CD4-positive, alpha-beta T cell treated with Interleukin-10 for 1 hour (primary cell): ENCODE measurements at regions not wholly inside any gene's neighbourhood (a gene's known extent, or its start where the extent isn't known, plus 50 kb on each side); places are given as distances from the start of the nearest gene placed in this dataset.

Experiments
- DNase-seq: peaks from one replicate; pipeline ENCODE4 v3.0.0-alpha.2; 2020

- DNase-seq = no peak
Observed at GRCh38 chr15:47182818-47183217, 534.5 kb upstream of the SEMA6D start.

DNA sequence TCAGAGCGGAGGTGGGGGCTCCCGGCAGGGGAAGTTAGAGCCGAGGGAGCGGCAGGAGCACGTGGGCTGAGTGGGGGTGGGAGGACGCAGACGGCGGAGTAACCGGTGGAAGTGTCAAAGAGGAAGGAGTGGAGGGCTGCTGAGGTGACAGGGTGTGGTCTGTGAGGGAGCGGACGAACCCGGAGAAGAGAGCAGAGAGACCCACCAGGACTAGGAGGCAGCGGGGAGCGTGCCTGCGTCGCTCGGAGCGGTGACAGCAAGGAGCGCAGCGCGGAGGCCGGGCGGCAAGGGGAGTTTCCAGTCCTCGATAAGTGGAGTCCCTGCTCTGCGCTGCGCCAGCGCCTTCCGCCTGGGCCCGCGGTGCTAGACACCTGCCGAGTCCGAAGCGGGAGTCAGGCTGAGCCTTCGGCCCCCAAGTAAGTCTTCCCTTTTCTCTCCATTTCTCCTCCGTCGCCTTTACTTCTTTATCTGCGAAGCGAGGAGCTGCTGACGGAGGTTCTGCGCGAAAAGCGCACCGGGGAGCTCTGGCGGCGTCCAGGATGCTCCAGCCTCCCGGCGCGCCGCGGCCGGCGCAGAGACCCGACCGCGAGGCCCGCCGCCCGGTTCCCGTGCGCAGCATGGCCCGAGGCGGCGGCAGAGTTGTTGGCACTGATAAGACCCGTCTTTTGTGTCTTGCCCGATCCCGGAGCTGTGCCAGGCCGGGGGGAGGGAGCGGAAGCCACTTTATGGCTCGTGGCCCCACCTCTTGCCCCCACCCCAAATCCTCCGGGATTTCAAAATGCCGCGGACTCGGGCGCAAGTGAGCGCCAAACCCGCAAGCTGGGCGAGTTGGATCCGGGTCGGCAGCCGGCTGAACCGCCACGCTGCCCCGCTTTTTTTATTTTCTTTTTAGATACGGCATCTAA lies 533.0 kb upstream of the SEMA6D start:
- no peak for DNase-seq

GRCh38 chr15:47184908-47185801 lies 532.1 kb upstream of the SEMA6D start:
- no peak for DNase-seq

GRCh38 chr15:47186075-47186474 lies 531.2 kb upstream of the SEMA6D start:
- no peak for DNase-seq

DNA sequence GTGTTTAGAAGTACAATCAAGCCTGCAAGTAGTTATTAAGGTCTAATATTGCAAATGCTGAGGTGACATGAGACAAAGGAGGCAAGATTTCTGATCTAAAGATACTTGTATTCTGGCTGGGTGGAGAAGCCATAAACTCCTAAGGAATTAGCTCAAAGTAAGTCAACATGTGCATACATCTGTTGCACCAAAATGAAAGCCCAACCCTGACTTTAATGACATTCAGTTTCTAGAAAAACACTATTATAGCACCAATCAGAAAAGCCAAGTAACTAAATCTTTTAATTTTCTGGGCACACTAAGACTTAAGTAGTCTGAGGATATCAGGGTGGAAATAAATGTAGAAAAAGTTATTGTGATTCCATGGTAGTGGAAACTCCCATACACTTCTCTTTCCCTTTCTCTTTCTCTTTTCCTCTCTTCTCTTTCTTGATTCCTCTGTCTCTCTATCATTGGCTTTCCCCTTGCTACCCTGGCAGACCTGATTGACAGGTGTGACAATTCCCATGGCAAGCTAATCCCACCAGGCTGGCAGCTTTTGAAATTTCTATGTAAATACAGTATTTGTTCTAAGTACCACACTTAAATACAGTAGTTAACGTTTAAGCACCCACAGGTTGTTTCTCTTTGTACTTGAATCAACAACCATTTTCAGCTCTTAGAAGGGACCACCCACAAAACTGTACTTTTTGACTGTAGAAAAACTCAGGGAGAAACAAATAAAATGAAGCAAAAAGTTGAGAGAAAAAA lies 528.4 kb upstream of the SEMA6D start:
- no peak for DNase-seq

- DNase-seq = no peak
Observed at GRCh38 chr15:47194718-47195117, 522.6 kb upstream of the SEMA6D start.

DNA sequence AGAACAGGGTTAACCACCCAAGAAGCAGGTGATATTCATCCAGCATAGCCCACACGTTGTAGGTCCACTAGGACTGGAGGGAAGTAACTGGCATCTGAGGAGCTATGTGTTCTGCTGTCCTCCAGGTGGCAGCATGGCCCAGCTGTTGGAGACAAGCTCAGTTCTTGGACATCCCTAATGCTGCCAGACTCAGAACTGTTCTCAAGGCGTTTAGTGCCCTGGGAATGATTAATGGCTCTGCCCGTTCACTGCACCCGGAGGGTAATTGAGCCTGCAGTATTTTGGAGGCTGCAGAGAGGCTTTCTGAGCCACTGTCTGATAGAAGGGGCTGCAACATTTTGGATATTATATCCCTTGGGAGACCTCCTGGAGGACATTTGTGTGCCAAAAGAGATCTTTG lies 521.3 kb upstream of the SEMA6D start:
- peak; percentile 35 for DNase-seq

DNA sequence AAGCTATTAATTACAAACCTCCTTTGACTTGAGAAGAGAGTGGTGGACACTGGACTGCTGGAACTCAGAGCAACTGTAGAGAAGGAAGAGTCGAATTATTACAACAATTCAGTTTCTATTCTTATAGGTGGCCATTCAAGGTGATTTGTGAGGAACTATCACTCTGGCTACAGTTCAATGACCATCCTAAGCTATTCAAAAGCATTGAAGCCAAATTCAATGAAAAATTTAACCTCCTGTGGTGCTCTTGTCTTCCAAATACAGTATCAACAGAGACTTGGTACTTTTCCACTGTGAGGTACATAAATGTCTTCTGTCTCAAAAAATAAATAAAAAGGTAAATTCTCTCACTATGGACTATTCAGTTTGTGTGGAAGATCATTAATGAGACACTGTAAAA lies 513.3 kb upstream of the SEMA6D start:
- DNase-seq = no peak

GRCh38 chr15:47206358-47206978 lies 510.8 kb upstream of the SEMA6D start:
- no peak for DNase-seq

- DNase-seq = no peak
Observed at GRCh38 chr15:47209591-47209990, 507.7 kb upstream of the SEMA6D start.

- no peak for DNase-seq
Observed at GRCh38 chr15:47212222-47213010, 504.9 kb upstream of the SEMA6D start.

- DNase-seq = no peak
Observed at GRCh38 chr15:47213883-47214282, 503.4 kb upstream of the SEMA6D start.

GRCh38 chr15:47218295-47218694 lies 499.0 kb upstream of the SEMA6D start:
- no peak for DNase-seq

DNA sequence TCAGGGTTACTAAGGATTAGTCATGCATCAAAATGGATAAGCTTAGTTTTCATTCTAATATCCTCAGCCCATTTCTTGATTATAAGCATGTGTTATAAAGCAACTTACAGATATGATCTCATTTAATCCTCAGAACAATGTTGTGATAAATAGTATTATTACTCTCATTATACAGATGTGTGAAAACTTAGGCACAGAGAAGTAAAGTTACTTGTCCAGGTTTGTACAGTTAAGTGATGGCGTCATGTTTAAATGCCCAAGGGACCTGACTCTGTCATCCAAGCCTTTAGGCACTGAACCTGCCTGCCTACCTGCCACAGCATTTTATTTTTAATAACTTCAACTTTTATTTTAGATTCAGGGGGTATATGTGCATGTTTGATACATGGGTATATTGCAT lies 472.9 kb upstream of the SEMA6D start:
- no peak for DNase-seq

- no peak for DNase-seq
Observed at GRCh38 chr15:47246317-47246716, 471.0 kb upstream of the SEMA6D start.

DNA sequence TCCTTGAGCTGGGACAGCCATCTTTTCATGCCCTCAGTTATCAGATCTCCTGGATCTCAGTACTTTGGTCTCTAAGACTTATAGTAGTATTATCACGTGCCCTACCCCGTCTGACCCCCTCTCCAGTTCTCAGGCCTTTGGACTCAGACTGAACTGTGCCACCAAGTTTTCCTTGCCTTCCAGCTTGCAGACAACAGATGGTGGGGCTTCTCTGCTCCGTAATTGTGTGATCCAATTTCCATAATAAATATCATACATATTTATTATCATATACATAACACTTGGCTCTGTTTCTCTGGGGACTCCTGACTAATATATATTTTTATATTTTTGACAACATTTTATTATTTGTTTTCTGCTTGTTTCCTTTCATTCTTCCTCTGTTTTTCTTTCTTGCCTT lies 458.8 kb upstream of the SEMA6D start:
- DNase-seq = no peak

- no peak for DNase-seq
Observed at GRCh38 chr15:47265686-47266085, 451.6 kb upstream of the SEMA6D start.

DNA sequence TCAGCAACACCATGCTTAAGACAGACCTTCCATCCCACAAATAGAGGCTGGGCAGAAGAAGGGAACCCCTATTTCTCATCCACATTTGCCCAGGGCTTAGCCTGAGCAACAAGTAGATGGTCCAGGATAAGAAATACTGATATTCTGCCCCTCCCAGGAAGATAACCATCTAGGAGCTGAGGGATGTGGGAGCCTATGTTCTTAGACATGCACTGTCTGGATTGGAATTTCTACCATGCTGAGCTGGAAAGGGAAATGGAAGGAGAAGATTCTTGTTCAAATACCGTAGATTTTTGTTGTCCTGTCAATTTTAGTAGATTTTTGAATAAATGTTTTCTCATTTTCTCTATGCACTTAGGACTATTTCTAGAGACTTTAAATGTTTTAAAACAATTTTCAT lies 450.7 kb upstream of the SEMA6D start:
- DNase-seq = no peak

DNA sequence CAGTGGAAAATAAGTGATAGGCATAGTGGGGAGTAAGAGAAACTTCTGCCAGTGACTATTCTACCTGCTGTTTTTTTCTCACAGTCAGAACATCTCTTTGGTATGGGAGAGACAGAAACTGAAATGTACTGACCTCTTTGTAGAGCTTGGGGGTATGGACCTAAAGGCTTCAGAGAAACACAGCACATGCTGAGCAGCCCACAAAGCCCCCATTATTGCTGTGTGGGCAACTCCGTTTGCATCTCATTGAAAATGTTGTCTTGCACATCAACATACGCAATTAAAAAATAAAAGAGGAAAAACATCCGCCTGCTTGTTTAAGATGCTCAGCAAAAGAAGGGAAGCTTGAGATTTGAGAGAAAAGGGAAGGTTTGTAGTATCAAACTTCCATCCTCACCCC lies 443.4 kb upstream of the SEMA6D start:
- no peak for DNase-seq

GRCh38 chr15:47283246-47283645 lies 434.1 kb upstream of the SEMA6D start:
- no peak for DNase-seq

GRCh38 chr15:47288794-47289193 lies 428.5 kb upstream of the SEMA6D start:
- DNase-seq = no peak

- no peak for DNase-seq
Observed at GRCh38 chr15:47289656-47290055, 427.6 kb upstream of the SEMA6D start.
